IPS DF 19.7 (cell line): ENCODE measurements at regions not wholly inside any gene's neighbourhood (a gene's known extent, or its start where the extent isn't known, plus 50 kb on each side); places are given as distances from the start of the nearest gene placed in this dataset.

Source experiments
- DNase-seq: peaks from one replicate; pipeline ENCODE4 v3.0.0-alpha.2; 2013; ENCODE audit warnings: low read depth, low spot score

GRCh38 chr2:191559569-191559968, 118.4 kb upstream of the NABP1 start:
- DNase-seq = no peak

GRCh38 chr2:191560411-191560980, 117.4 kb upstream of the NABP1 start:
- DNase-seq = no peak

DNA sequence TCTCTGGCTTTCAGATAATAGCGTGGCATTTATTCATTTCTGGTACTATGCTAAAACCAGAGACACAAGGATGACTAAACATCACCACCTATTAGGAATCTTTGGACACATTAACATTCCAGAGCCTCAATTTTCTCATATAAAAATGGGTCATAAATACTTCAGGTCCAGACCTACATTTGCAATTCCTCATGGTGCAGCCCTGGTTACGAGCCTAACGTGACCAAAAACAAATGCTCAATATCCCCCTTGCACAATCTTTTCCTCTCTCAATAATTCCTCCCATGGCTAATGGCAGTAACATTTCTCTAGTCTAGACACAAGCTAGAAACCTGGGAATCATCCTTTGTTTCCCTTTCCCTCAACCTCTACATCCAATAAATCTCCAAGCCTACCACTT, 112.8 kb upstream of the NABP1 start:
- no peak for DNase-seq

GRCh38 chr2:191565647-191566198, 112.2 kb upstream of the NABP1 start:
- no peak for DNase-seq

DNA sequence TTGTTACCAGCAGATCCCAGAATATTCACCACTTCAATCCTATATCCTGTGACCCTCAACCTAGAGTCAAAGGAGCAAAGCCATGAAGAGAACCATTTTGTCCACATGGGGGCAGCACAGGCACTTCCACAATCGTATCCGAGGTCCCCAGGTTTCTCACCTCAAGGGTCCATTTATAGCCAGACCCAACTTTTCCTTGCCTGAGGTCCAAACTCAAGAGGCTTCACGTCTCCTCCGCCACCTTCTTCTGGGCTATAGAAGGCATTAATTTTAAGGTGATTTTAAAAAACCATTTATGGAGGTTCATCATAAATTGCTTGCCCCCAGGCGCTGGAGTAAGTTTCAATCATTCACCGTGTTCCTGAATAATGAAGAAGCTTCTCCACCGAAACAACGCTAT, 111.6 kb upstream of the NABP1 start:
- DNase-seq = peak; percentile 40

DNA sequence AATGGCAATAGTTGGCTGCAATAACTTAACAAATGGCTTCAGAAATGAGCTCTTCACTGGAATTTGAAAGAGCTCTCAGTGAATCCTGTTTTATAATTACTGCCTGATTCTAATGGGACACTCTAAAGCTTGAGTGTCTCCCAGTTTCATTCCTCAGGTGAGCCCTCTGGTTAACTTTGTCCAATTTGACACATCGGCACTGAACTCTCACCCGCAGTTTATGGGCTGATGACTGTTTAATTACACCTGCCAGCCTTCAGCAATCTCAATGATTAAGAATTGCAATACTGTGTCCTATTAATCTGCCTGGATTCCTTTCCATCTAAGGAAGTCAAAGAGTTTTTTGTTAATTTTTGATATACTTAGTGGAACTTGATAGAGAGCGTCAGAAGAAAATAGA, 110.7 kb upstream of the NABP1 start:
- no peak for DNase-seq

DNA sequence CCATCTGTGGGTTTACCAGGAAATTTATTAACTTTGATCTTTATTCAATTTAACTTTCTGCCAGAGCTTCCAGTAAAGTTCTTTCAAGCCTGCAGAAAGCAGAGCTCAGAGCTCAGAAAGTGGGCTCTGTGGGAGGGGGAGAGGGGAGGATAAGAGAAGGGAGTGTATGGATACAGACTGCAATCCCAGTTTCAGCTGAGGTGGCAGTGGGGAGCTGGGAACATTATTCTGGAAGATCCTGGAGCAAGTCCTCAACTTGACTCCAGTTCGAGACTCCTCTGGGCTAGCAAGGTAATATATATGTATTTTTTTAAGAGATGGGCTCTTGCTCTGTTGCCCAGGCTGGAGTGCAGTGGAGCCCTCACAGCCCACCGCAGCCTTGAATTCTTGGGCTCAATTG, 108.9 kb upstream of the NABP1 start:
- no peak for DNase-seq

DNA sequence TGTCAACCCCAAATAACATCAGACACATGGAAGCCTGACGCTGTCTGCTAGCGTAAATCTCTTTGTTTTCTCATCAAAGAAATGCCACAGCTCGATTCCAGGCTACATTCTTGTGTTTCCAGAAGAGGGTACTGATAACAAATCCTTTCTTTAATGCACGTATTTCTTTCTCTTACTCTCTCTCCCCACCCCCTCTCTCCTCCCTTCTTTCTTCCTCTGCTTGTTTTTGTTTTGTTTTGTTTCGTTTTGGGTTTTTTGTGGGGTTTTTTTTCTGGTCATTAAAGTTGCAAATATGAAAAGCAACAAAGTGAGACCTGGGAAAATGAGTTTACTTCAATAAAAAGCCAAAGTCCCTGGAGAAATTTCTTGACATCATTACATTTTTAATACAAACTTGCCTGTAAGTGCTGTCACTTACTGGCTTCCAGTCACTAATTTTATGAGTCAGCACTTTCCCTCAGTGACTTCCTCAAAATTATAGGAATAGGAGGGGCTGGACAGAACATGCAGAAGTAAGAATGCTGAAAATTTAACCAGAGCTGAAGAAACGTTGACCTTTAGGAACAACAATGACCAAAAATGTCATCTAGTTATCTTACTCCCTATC, 106.7 kb upstream of the NABP1 start:
- peak; percentile 9 for DNase-seq

DNA sequence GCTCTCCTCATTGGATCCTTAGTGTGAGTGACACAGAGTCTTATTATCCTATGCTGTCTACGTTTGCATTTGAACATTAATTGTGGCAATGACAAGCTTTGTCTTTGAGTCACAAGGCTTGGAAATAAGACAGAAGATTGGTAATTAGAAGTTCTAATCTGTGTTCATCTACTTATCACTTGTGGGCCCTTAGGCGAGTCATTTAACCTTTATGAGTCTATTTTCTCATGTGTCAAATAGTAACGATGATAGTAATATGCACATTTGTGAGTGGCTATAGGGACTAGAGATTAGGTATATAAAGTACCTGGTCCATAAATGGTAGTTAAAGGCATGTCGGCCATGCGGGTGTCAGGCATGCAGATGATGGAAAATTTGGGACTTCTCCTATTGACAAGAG, 105.6 kb upstream of the NABP1 start:
- DNase-seq = no peak

- no peak for DNase-seq
Observed at GRCh38 chr2:191573216-191573615, 104.7 kb upstream of the NABP1 start.

DNA sequence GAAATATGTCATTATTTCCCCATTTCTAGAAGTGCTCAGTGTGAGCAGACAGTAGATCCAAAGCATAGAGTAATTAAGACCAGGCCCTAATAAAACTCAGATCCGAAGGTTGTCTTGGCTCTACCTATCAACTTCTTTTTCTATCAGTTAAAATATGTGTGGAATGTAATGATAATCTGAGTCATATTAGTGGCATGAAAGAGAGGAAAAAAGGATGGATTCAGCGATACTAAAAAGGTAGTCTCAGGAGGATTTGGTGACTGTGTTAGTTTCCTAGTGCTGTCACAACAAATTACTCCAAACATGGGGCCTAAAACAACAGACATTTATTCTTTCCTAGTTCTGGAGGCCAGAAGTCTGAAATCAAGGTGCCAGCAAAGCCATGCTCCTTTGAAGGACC, 103.7 kb upstream of the NABP1 start:
- DNase-seq = no peak

DNA sequence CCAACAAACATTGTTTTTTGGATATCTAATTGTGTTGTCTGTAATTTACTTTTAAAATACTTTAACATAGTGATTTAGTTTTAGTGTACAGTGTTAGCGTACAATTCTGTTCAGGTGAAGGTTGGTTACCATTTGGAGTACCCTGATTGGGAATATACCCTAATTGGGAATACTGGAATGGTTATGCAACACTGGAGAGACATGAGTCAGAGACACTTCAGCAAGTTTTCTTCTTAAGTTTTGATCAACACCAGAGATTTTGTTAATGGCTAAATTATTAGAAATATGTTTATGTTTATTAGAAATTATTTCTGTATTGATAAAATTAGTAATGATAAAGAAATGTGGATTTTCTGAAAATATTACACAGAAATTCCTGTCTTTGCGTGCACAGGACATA, 100.3 kb upstream of the NABP1 start:
- no peak for DNase-seq

DNA sequence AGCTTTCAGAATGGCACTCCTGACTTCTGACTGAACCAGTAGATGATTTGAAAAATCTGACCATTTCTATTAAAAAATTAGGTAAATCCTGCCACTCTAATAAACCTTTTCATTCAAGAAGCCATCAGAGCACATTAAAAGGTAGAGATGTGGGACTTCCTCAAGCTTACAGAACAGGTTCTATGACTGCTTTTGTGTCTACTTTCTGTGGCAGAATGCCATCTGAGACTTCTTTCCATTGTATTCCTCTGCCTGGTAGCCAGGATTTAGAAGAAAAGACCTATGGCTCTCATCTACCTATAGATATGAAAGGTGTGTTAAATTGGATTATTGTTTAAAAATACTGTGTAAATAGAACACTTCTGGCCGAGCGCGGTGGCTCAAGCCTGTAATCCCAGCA, 99.9 kb upstream of the NABP1 start:
- DNase-seq = no peak

DNA sequence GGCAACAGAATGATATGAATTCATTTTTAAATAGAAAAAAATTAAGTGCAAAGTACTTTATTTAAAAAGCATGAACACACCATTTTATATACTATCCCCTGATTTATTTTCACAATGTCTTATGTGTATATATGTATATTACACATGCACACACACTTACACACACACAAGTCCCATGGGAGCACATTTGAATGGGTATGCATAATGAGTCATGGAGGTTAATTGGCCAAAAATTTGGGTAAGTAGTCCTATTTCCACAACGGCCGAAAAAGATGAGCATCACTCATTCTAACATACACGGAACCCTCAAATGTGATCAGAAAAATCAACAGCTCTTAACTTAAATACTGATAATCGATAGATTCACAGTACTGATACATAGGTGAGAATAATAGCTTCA, 97.4 kb upstream of the NABP1 start:
- no peak for DNase-seq

DNA sequence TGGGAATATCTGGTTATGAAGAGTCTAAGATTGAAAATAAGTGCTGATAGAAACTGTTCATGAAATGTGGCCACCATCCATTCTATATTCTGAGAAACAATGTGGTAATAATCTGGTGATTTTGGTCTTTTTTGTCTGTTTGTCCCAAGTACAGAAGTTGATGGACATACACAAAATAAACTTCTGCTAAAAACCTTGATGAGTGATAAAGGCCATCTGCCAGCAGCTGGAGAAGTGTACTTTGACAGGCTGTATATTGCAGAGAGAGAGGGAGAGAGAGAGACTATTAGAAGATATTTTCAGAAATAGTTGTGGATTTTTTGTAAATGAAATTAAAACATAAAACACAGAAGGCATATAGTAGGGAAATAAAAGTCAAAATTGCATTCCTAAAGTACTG, 96.9 kb upstream of the NABP1 start:
- DNase-seq = no peak

DNA sequence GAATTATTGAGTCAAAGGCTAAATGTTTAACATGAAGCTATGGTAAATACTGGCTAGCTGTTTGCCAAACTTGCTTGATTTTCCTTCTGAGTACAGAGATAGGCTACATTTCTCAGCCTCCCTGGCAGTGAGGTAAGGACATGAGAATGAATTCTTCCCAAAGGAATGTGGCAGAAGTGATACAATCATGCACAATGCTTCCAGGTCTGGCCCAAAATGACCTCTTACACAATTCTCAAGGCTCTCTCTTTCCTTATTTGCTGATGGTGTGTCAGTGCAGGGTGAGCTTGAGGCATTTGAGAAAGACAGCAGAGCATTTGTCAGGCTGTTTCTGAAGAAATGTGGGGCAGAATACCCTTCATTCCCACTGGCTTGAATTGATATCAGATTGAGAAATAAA, 95.6 kb upstream of the NABP1 start:
- DNase-seq = no peak

DNA sequence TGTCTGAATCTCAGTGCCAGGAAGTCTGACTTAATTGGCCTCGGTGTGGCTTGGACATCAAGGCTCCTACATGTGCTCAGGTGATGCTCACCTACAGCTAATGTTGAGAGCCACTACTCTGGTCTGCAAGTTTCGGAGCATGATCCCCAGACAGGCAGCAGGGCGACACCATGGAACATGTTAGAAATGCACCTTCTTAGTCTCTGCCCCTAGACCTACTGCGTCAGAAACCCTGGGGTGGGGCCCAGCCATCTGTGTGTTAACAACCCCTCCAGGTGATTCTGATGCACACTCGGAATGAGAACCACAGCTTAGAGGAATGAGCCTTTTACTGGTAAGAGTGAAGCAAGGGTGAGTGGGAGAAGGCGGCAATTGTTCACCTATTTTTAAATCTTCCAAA, 86.9 kb upstream of the NABP1 start:
- DNase-seq = no peak

- no peak for DNase-seq
Observed at GRCh38 chr2:191593622-191594385, 84.1 kb upstream of the NABP1 start.

DNA sequence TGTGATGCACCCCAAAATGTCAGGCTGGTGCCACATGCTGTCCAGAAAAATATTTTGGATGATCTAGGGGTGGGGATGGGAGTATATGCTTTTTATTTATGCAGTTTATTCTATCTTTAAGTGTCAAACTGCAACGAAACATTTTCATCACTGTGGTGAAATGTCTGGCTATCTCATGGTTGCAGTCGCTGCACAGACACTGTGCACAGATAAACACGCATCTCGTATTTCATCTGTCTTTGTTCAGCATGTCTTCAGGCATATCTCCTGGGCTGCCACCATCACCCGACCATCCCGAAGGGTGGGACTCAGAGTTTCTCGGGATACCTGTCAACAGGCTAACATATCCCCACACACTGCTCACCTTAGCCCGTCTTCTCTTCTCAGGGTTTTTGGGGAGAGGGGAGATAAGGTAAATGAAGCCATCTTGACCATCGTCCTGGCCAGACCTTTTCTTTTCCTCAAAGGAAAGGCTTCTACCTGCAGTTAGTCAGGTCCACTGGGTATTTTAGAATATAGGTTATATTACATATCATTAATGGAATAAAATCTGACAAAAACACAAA, 80.7 kb upstream of the NABP1 start:
- DNase-seq = no peak

- DNase-seq = no peak
Observed at GRCh38 chr2:191598296-191598695, 79.6 kb upstream of the NABP1 start.

DNA sequence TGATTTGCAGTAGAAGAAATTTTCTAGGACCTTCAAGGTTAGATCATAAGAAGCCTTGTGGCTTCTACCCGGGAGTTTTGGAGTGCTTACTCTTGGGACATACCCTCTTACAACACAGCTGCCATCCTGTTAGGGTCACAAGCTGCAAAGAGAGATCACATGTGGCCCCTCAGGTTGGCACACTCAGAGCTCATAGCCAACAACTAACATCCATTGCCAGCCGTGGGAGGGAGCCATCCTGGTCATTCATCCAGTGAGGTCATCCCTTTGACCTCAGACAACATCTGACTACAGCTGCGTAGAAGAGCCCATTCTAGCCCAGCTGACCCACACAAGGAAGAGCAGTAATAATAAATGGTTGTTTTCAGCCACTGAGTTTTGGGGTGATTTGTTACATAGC, 76.9 kb upstream of the NABP1 start:
- DNase-seq = no peak

GRCh38 chr2:191604154-191604553, 73.8 kb upstream of the NABP1 start:
- no peak for DNase-seq

- no peak for DNase-seq
Observed at GRCh38 chr2:191607096-191607495, 70.8 kb upstream of the NABP1 start.
